CD4-positive, CD25-positive, alpha-beta regulatory T cell (primary cell): ENCODE measurements at regions not wholly inside any gene's neighbourhood (a gene's known extent, or its start where the extent isn't known, plus 50 kb on each side); places are given as distances from the start of the nearest gene placed in this dataset.

Experiments
- ATAC-seq, 2 donors: fragments of 150-1000 bp; cut with Tn5 transposase; one replicate each; pipeline ENCODE4 v1.10.0; 2021; ENCODE audit warnings: low read depth in 2 of 2, moderate number of reproducible peaks in 2 of 2, moderate library complexity in 1 of 2
- DNase-seq, 3 donors: peaks; one replicate each; pipeline versions ENCODE4 v3.0.0 to v3.0.0-alpha.2; 2012 to 2022; ENCODE audit warnings: mixed read lengths in 1 of 3
- H3K27ac ChIP-seq: one replicate; pipeline ENCODE4 v1.7.0; 2013; ENCODE audit warnings: mild to moderate bottlenecking, low read length; ENCODE audit not compliant: insufficient read depth, poor library complexity, severe bottlenecking
- H3K27me3 ChIP-seq: one replicate; pipeline ENCODE4 v1.7.0; 2013; ENCODE audit warnings: low read length; ENCODE audit not compliant: control insufficient read depth, insufficient read depth
- H3K36me3 ChIP-seq: one replicate; pipeline ENCODE4 v1.7.0; 2013; ENCODE audit warnings: mild to moderate bottlenecking, low read length, moderate library complexity; ENCODE audit not compliant: control insufficient read depth, insufficient read depth
- H3K4me1 ChIP-seq: 2 replicates; pipeline ENCODE4 v1.7.0; 2013; ENCODE audit warnings: mild to moderate bottlenecking, low read length; ENCODE audit not compliant: insufficient read depth, control insufficient read depth, poor library complexity, severe bottlenecking
- H3K4me3 ChIP-seq: one replicate; pipeline ENCODE4 v1.7.0; 2013; ENCODE audit warnings: low read depth, mild to moderate bottlenecking, low read length, moderate library complexity
- H3K9me3 ChIP-seq, 2 experiments: 1 replicate in 1 of 2; 2 replicates in 1 of 2; pipeline ENCODE4 v1.7.0; 2013; ENCODE audit warnings: low read length in 2 of 2, mild to moderate bottlenecking in 1 of 2, moderate library complexity in 1 of 2; ENCODE audit not compliant: control insufficient read depth in 2 of 2
- H3K27ac Mint-ChIP-seq, 3 donors: one replicate each; pipeline ENCODE4 v1.8.0; 2020 to 2022; ENCODE audit warnings: mild to moderate bottlenecking in 3 of 3, mixed read lengths in 3 of 3, moderate library complexity in 2 of 3
- H3K27me3 Mint-ChIP-seq: one replicate; pipeline ENCODE4 v1.8.0; 2022; ENCODE audit warnings: mild to moderate bottlenecking, mixed read lengths
- H3K36me3 Mint-ChIP-seq: one replicate; pipeline ENCODE4 v1.8.0; 2020; ENCODE audit warnings: mixed read lengths
- H3K4me1 Mint-ChIP-seq, 4 donors: one replicate each; pipeline ENCODE4 v1.8.0; 2020 to 2022; ENCODE audit warnings: mixed read lengths in 4 of 4, mild to moderate bottlenecking in 1 of 4
- H3K4me3 Mint-ChIP-seq, 4 donors: one replicate each; pipeline ENCODE4 v1.8.0; 2020 to 2022; ENCODE audit warnings: mild to moderate bottlenecking in 4 of 4, mixed read lengths in 4 of 4, moderate library complexity in 3 of 4
- H3K9me3 Mint-ChIP-seq, 7 donors: one replicate each; pipeline ENCODE4 v1.8.0; 2020 to 2022; ENCODE audit warnings: mixed read lengths in 7 of 7, mild to moderate bottlenecking in 3 of 7, moderate library complexity in 2 of 7

- Histone ChIP-seq H3K36me3 (no peaks in the 10 kb centered on the region), H3K27ac (no peak overlapping the region), H3K4me1 (no peaks in the 10 kb centered on the region), H3K27me3 (peaks cover 3% of the 10 kb centered on the region), H3K9me3 (peaks cover 0 to 3% of the 10 kb centered on the region in 2 experiments), H3K4me3 (no peak overlapping the region)
- Mint-ChIP-seq H3K36me3 (no peaks in the 10 kb centered on the region), H3K9me3 (peaks cover 0 to 2% (median 0%) of the 10 kb centered on the region in 7 donors), H3K4me3 (no peak overlapping the region), H3K27me3 (peaks cover 37% of the 10 kb centered on the region), H3K27ac (no peak overlapping the region), H3K4me1 (no peaks in the 10 kb centered on the region)
- DNase-seq: no peak
- ATAC-seq: no peak
These were observed 238.2 kb upstream of the NLRP1 start for GRCh38 chr17:5822281-5823060.

DNA sequence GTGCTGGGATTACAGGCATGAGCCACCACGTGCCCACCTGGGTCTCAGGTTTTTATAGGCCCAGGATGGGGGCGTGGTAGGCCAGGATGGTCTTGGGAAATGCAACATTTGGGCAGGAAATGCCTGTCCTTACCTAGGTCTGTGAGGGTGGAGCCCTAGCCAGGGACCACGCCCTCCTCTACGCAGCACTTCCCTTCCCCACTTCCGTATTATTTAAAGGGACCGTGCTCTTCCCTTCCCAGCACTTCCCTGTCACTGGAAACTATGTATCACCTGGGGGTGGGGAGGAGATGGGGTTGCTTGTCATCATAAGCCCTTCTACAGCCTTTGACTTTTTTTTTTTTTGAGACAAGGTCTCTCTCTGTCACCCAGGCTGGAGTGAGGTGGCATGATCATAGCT lies 238.9 kb upstream of the NLRP1 start:
- ATAC-seq (no peak), DNase-seq (no peak)
- Mint-ChIP-seq H3K27me3 (peaks cover 38% of the 10 kb centered on the region), H3K4me3 (no peak overlapping the region), H3K4me1 (no peaks in the 10 kb centered on the region), H3K36me3 (no peaks in the 10 kb centered on the region), H3K27ac (no peak overlapping the region), H3K9me3 (peaks cover 0 to 2% (median 0%) of the 10 kb centered on the region in 7 donors)
- Histone ChIP-seq H3K27ac (no peak overlapping the region), H3K9me3 (peaks cover 0 to 5% of the 10 kb centered on the region in 2 experiments), H3K4me3 (no peak overlapping the region), H3K4me1 (no peaks in the 10 kb centered on the region), H3K27me3 (peaks cover 3% of the 10 kb centered on the region), H3K36me3 (no peaks in the 10 kb centered on the region)

DNA sequence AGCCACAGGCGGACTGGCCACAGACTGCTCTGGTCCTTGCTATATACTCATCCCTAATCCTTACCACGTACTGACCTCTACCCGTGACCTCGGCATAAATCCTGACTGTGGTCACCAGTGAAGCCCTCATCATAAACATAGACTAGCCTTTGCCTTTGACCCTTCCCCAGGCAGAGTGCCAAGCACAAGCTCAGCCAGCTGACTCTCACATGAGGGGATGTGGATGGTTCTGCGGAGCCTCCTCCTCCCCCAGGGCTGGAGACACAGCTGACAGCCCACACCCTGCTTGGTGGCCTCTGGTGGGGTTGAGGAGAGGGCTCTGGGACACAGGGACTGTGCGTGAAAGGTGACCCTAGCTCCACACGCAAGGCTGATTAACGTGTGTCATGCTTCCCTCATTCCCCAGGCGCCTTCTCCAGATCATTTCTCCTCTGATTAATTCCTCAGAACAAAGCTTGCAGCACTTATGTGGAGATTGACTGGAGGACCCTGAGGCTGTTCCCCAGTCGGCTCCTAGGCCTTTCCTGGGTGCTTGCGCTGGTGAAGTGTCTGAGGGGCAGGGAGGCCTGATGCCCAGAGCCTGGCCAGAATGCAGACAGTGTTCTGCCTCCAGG lies 241.5 kb upstream of the NLRP1 start:
- Histone ChIP-seq H3K27me3 (peaks cover 5% of the 10 kb centered on the region), H3K4me3 (no peak overlapping the region), H3K36me3 (no peaks in the 10 kb centered on the region), H3K9me3 (peaks cover 0 to 5% of the 10 kb centered on the region in 2 experiments), H3K4me1 (no peaks in the 10 kb centered on the region), H3K27ac (no peak overlapping the region)
- H3K27ac Mint-ChIP-seq: no peak overlapping the region
- DNase-seq: no peak
- H3K9me3 Mint-ChIP-seq: no peaks in the 10 kb centered on the region
- H3K27me3 Mint-ChIP-seq: peaks cover 31% of the 10 kb centered on the region
- no peak for ATAC-seq
- no peak overlapping the region for H3K4me3 Mint-ChIP-seq
- H3K36me3 Mint-ChIP-seq: no peaks in the 10 kb centered on the region
- H3K4me1 Mint-ChIP-seq: no peaks in the 10 kb centered on the region

DNA sequence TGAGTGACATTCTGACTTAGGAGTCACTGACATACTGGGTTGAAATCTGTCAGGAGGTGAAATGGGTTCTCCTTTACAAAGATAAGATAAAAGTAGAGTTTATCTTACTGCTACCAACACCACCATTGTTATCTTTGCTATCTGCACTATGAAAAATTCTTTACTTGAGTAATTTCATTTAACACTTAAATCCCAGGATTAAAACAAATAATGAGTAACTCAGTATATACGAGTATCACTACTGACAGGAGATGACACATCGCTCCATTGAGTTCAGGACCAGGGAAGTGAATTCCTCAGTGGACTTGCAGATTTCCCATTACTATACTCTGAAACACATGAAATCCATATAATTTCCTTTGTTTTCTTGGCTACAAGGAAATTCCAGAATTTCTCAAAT lies 242.1 kb upstream of the NLRP1 start:
- Histone ChIP-seq H3K27ac (no peak overlapping the region), H3K36me3 (no peaks in the 10 kb centered on the region), H3K9me3 (peaks cover 0 to 5% of the 10 kb centered on the region in 2 experiments), H3K4me3 (no peak overlapping the region), H3K4me1 (no peaks in the 10 kb centered on the region), H3K27me3 (peaks cover 5% of the 10 kb centered on the region)
- no peak overlapping the region for H3K4me3 Mint-ChIP-seq
- DNase-seq (no peak), ATAC-seq (no peak)
- no peaks in the 10 kb centered on the region for H3K9me3 Mint-ChIP-seq
- peaks cover 29% of the 10 kb centered on the region for H3K27me3 Mint-ChIP-seq
- H3K36me3 Mint-ChIP-seq: no peaks in the 10 kb centered on the region
- no peaks in the 10 kb centered on the region for H3K4me1 Mint-ChIP-seq
- no peak overlapping the region for H3K27ac Mint-ChIP-seq

DNA sequence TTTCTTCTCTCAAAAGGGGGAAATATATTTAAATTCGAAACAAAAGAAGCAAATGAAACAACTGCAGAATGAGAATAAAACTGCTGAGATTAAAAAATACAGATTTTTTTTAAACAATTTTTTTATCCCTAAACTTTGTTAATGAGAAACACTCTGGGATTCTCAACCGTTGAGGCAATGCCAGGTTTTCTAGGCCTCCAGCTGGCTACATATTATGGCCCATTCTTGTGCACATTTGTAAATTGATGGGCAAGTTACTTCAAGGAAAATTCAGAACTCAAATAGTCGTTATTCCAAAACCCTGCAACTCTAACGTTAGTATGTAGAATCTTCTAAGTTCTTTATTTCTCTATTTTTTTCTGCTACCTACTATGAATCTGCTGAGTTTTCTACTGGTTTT lies 239.3 kb upstream of the WSCD1 start:
- H3K27me3 Mint-ChIP-seq: peaks cover 20% of the 10 kb centered on the region
- no peak overlapping the region for H3K4me3 Mint-ChIP-seq
- ATAC-seq: no peak
- no peak overlapping the region for H3K27ac Mint-ChIP-seq
- peaks cover 0 to 2% (median 0%) of the 10 kb centered on the region in 7 donors for H3K9me3 Mint-ChIP-seq
- Histone ChIP-seq H3K27me3 (peaks cover 5% of the 10 kb centered on the region), H3K36me3 (no peaks in the 10 kb centered on the region), H3K4me1 (no peaks in the 10 kb centered on the region), H3K9me3 (peaks cover 0 to 5% of the 10 kb centered on the region in 2 experiments), H3K4me3 (no peak overlapping the region), H3K27ac (no peak overlapping the region)
- DNase-seq: no peak
- H3K4me1 Mint-ChIP-seq: peaks cover 0 to 9% (median 2%) of the 10 kb centered on the region in 4 donors
- no peaks in the 10 kb centered on the region for H3K36me3 Mint-ChIP-seq

DNA sequence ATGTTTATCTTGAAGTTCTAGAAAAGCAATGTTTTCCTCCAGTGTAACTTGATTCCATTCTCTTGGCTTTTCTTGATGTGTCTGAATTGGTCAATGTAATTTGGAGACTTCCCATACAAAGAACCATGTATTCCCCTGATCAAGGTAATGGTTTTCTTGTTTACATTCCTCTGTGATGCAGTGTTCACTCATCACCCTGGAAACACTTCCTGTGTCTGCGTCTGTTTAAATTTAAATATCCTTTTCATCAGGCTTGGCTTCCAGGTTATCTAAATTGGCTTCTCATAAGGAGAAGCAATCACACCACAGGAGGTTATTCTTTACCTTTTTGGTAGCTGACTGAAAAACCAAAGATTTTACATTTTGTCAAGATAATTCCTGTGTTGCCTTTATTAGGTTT lies 237.3 kb upstream of the WSCD1 start:
- H3K36me3 Mint-ChIP-seq: no peaks in the 10 kb centered on the region
- DNase-seq: no peak
- no peaks in the 10 kb centered on the region for H3K9me3 ChIP-seq
- H3K27me3 ChIP-seq: peaks cover 3% of the 10 kb centered on the region
- H3K4me3 ChIP-seq: no peak overlapping the region
- H3K27ac Mint-ChIP-seq: peak overlapping the region in 2 of 3 donors; percentile 48 to 58
- H3K9me3 Mint-ChIP-seq: peaks cover 0 to 2% (median 0%) of the 10 kb centered on the region in 7 donors
- no peak overlapping the region for H3K4me3 Mint-ChIP-seq
- H3K27ac ChIP-seq: no peak overlapping the region
- no peaks in the 10 kb centered on the region for H3K4me1 ChIP-seq
- H3K36me3 ChIP-seq: no peaks in the 10 kb centered on the region
- H3K4me1 Mint-ChIP-seq: peaks cover 0 to 9% (median 2%) of the 10 kb centered on the region in 4 donors
- ATAC-seq: no peak
- peaks cover 16% of the 10 kb centered on the region for H3K27me3 Mint-ChIP-seq

GRCh38 chr17:5837055-5837491 lies 233.1 kb upstream of the WSCD1 start:
- no peak overlapping the region for H3K27ac ChIP-seq
- H3K36me3 Mint-ChIP-seq: no peaks in the 10 kb centered on the region
- ATAC-seq (no peak), DNase-seq (no peak)
- no peak overlapping the region for H3K4me3 Mint-ChIP-seq
- no peaks in the 10 kb centered on the region for H3K36me3 ChIP-seq
- peaks cover 8% of the 10 kb centered on the region for H3K27me3 Mint-ChIP-seq
- H3K9me3 Mint-ChIP-seq: peaks cover 0 to 2% (median 0%) of the 10 kb centered on the region in 7 donors
- no peaks in the 10 kb centered on the region for H3K4me1 ChIP-seq
- no peak overlapping the region for H3K4me3 ChIP-seq
- H3K27me3 ChIP-seq: no peaks in the 10 kb centered on the region
- no peaks in the 10 kb centered on the region for H3K9me3 ChIP-seq
- peaks cover 0 to 12% (median 2%) of the 10 kb centered on the region in 4 donors for H3K4me1 Mint-ChIP-seq
- no peak overlapping the region for H3K27ac Mint-ChIP-seq
